Bronchial epithelial cell (primary cell): ENCODE measurements at regions not wholly inside any gene's neighbourhood (a gene's known extent, or its start where the extent isn't known, plus 50 kb on each side); places are given as distances from the start of the nearest gene placed in this dataset.
A peak's percentile ranks its signal among the peaks of the same experiment; 100 is the strongest.

Source experiments
- DNase-seq: peaks from one replicate; pipeline ENCODE4 v3.0.0-alpha.2; 2010; ENCODE audit warnings: low read depth
- FAIRE-seq: peaks from 2 replicates; lab custom pipeline; 2011; peaks lifted over from hg19 to GRCh38; lab: Jason Lieb, UNC
- H3K27me3 ChIP-seq: 2 replicates; pipeline ENCODE4 v1.5.1; 2011; ENCODE audit warnings: low read length; ENCODE audit not compliant: control insufficient read depth, insufficient read depth
- H3K36me3 ChIP-seq: 2 replicates; pipeline ENCODE4 v1.5.1; 2011; ENCODE audit warnings: low read length; ENCODE audit not compliant: control insufficient read depth, insufficient read depth
- H3K4me3 ChIP-seq: 2 replicates; pipeline ENCODE4 v1.5.1; 2011; ENCODE audit warnings: mild to moderate bottlenecking, low read depth, low read length, control low read depth
- TF ChIP-seq, protein P1 (sequence below): IDR thresholded peaks from 2 replicates; pipeline ENCODE4 v1.5.1; 2011; ENCODE audit warnings: mild to moderate bottlenecking, moderate library complexity, low read length, control low read depth, inconsistent platforms; ENCODE audit not compliant: insufficient read depth, severe bottlenecking

GRCh38 chr3:104987859-104988258, 378.9 kb upstream of the ALCAM start:
- FAIRE-seq (no peak), DNase-seq (peak; percentile 8)
- H3K4me3 ChIP-seq, result no peak overlapping the region
- no peaks in the 10 kb centered on the region for H3K36me3 ChIP-seq
- TF ChIP-seq, protein P1, sequence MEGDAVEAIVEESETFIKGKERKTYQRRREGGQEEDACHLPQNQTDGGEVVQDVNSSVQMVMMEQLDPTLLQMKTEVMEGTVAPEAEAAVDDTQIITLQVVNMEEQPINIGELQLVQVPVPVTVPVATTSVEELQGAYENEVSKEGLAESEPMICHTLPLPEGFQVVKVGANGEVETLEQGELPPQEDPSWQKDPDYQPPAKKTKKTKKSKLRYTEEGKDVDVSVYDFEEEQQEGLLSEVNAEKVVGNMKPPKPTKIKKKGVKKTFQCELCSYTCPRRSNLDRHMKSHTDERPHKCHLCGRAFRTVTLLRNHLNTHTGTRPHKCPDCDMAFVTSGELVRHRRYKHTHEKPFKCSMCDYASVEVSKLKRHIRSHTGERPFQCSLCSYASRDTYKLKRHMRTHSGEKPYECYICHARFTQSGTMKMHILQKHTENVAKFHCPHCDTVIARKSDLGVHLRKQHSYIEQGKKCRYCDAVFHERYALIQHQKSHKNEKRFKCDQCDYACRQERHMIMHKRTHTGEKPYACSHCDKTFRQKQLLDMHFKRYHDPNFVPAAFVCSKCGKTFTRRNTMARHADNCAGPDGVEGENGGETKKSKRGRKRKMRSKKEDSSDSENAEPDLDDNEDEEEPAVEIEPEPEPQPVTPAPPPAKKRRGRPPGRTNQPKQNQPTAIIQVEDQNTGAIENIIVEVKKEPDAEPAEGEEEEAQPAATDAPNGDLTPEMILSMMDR, result no peak
- no peaks in the 10 kb centered on the region for H3K27me3 ChIP-seq

GRCh38 chr3:104988496-104988895, 378.2 kb upstream of the ALCAM start:
- peak; percentile 57 for DNase-seq
- no peaks in the 10 kb centered on the region for H3K36me3 ChIP-seq
- no peaks in the 10 kb centered on the region for H3K27me3 ChIP-seq
- TF ChIP-seq, protein P1, result no peak
- no peak for FAIRE-seq
- H3K4me3 ChIP-seq, result no peak overlapping the region

GRCh38 chr3:104989878-104990277, 376.8 kb upstream of the ALCAM start:
- TF ChIP-seq, protein P1, result no peak
- no peak for FAIRE-seq
- no peak overlapping the region for H3K4me3 ChIP-seq

GRCh38 chr3:104990758-104991157, 376.0 kb upstream of the ALCAM start:
- no peaks in the 10 kb centered on the region for H3K36me3 ChIP-seq
- FAIRE-seq, result no peak
- TF ChIP-seq, protein P1, result no peak
- DNase-seq, result no peak
- no peaks in the 10 kb centered on the region for H3K27me3 ChIP-seq
- no peak overlapping the region for H3K4me3 ChIP-seq

More at GRCh38 chr3:104989878-104990277, 376.8 kb upstream of the ALCAM start:
- Histone ChIP-seq H3K27me3 (no peaks in the 10 kb centered on the region), H3K36me3 (no peaks in the 10 kb centered on the region)
- no peak for DNase-seq

GRCh38 chr3:104992676-104993075, 374.0 kb upstream of the ALCAM start:
- H3K27me3 ChIP-seq, result no peaks in the 10 kb centered on the region
- DNase-seq, result no peak
- TF ChIP-seq, protein P1, result no peak
- no peak for FAIRE-seq
- H3K36me3 ChIP-seq, result no peaks in the 10 kb centered on the region
- H3K4me3 ChIP-seq, result no peak overlapping the region

DNA sequence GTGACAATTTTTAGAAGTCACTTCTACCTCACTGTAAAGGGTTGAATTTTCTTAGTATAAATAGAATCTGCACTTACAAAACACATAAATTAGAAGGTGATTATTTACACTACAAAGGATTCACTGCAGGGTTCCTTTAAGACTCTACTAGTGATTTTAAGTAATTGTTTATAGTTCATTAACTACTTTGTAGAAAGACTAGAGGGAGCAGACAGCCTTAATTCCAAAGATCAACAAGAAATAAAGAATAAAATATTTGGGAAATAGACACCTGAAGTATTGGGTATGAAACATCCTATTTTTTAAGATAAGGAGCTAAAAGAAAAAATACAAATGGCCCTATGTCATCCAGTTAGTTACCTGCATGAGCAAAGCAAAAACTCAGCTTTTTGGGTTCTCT, 360.5 kb upstream of the ALCAM start:
- Histone ChIP-seq H3K27me3 (no peaks in the 10 kb centered on the region), H3K36me3 (no peaks in the 10 kb centered on the region), H3K4me3 (no peak overlapping the region)
- TF ChIP-seq, protein P1, result no peak
- DNase-seq (no peak), FAIRE-seq (no peak)
